Fibroblast of the aortic adventitia (primary cell): ENCODE measurements at regions not wholly inside any gene's neighbourhood (a gene's known extent, or its start where the extent isn't known, plus 50 kb on each side); places are given as distances from the start of the nearest gene placed in this dataset.

Experiments used
- DNase-seq: peaks from one replicate; pipeline ENCODE4 v3.0.0-alpha.2; 2010; ENCODE audit warnings: low read depth
- H3K4me3 ChIP-seq: 2 replicates; pipeline ENCODE4 v1.5.1; 2011; ENCODE audit warnings: low read depth, mild to moderate bottlenecking, control low read depth, low read length, moderate library complexity
- TF ChIP-seq, protein P1 (sequence below): IDR thresholded peaks from 2 replicates; pipeline ENCODE4 v1.5.1; 2011; ENCODE audit warnings: mild to moderate bottlenecking, low read length, control low read depth, inconsistent platforms; ENCODE audit not compliant: insufficient read depth

DNA sequence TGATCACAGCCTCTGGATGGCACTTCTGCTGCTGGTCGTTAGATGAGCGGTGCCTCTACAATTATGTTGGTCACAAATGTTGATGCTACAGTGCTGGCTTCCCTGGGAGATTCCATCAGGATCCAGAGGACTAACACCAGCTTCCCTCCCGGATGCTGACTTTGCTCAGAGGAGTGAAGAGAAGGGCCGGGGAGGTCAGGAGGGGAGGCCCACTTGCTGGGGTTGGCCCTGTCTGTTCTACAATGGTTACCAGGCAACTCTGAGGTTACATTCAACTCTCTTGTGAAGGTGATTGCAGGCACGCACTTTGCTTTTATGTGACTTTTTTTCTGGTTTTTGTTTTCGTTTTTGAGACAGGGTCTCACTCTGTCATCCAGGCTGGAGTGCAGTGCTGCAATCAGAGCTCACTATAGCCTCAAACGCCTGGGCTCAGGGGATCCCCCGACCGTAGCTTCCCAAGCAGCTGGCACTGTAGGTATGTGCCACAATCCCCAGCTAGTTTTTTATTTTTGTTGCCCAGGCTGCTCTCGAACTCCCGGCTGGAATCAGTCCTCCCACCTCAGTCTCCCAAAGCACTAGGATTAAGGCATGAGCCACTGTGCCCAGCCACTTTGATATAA lies 112.5 kb downstream of the ADSS2 start:
- DNase-seq = no peak
- TF ChIP-seq, protein P1, sequence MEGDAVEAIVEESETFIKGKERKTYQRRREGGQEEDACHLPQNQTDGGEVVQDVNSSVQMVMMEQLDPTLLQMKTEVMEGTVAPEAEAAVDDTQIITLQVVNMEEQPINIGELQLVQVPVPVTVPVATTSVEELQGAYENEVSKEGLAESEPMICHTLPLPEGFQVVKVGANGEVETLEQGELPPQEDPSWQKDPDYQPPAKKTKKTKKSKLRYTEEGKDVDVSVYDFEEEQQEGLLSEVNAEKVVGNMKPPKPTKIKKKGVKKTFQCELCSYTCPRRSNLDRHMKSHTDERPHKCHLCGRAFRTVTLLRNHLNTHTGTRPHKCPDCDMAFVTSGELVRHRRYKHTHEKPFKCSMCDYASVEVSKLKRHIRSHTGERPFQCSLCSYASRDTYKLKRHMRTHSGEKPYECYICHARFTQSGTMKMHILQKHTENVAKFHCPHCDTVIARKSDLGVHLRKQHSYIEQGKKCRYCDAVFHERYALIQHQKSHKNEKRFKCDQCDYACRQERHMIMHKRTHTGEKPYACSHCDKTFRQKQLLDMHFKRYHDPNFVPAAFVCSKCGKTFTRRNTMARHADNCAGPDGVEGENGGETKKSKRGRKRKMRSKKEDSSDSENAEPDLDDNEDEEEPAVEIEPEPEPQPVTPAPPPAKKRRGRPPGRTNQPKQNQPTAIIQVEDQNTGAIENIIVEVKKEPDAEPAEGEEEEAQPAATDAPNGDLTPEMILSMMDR = no peak
- no peak overlapping the region for H3K4me3 ChIP-seq

DNA sequence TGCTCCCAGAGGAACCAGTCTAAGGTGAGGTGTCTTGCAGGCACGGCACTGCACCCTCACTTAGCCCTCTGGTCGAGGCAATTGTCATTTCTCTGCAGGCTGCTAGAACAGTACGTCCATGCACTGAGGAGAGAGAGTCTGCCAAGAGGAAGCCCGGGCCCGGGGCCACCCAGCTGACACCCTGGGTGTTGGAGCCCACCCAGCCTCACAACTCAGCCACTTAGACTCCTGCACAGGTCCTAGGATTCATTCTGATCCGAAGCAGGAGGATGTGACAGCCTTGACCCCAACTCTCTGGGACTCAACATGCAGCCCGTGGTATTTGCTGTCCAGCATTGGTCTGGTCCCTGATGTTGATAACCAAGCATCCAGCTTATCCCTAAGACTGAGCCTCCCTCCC lies 111.9 kb downstream of the ADSS2 start:
- TF ChIP-seq, protein P1 = no peak
- DNase-seq = no peak
- no peak overlapping the region for H3K4me3 ChIP-seq

DNA sequence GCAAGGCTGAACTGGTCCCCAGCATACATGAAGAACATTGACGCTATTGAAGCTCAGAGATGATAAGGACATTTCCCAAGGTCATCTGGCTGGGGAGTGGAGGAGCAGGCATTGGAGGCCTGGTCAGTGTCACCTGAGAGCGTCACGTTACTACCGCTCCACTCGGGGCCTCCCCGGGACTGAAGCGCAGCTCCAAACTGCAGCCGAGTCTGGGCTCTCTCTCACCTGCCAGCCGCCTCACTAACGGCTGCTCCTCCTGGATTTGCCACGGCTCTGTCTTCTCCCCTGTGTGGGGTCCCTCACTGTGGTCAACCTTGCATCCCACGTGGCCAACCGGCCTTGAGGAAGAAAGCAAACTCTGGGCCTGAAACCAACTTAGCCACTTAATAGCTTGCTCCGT lies 111.3 kb downstream of the ADSS2 start:
- TF ChIP-seq, protein P1 = no peak
- H3K4me3 ChIP-seq = no peak overlapping the region
- DNase-seq = no peak

DNA sequence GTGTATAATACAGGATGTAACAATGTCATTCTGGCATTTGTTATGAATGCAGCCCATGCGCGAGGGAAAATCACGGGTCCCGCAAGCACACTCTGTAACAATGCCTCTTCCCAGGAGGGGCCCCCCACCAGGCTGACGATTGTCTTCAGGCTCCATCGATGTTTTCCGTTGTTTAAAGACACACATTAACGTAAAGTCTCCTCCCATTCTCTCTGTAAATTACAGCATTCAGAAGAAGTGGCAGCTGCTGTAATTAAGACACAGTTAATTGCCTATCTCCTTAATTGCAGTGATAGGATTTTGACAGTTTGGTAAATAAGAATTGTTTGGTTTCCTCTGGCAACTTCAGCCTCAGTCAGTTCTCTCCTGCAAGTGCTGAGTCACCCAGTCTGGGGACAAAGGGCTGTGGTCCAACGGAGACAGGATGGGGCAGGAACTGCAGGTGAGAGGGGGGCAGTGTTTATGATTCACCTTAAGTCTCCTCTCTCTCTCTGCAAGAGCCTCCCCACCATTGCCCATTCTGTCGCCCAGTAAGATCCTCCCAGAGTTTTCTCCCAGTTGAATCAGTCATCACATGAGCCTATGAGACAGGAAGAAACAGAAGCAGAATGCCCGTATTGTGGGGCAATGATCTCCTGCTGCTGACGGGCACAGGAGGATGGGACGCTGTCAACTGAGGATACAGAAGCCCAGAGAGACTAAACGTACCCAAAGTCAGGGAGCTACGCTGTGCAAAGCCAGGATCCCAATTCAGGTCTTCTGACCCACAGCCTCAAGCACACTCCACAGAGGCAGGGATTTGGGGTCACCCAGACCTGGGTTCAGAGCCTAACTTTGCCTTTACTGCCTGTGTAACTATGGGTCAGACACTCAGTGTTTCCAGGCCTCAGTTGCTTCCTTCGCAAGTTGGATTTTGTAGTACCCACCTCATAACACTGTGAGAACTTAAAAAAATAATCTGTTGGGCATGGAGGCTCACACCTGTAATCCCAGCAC lies 110.0 kb downstream of the ADSS2 start:
- no peak overlapping the region for H3K4me3 ChIP-seq
- DNase-seq = no peak
- TF ChIP-seq, protein P1 = no peak

DNA sequence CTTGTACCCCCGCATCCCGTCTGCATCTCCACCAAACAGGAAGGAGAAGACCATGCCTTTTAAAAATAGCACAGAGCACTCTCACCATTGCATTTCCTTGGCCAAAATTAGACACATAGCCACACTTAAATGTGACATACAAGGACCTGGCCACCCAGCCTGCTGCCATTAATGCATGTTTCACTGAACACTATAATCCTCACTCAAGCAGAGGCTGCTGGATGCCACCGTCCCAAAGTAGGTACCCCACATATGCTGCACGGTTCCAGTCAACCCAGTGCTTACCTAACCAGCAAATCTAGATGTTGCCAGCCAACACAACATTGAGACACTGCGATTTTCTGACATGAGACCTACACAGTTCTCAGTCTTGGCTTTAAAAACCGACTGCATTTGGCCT lies 107.7 kb downstream of the ADSS2 start:
- TF ChIP-seq, protein P1 = no peak
- DNase-seq = no peak
- H3K4me3 ChIP-seq = no peak overlapping the region

DNA sequence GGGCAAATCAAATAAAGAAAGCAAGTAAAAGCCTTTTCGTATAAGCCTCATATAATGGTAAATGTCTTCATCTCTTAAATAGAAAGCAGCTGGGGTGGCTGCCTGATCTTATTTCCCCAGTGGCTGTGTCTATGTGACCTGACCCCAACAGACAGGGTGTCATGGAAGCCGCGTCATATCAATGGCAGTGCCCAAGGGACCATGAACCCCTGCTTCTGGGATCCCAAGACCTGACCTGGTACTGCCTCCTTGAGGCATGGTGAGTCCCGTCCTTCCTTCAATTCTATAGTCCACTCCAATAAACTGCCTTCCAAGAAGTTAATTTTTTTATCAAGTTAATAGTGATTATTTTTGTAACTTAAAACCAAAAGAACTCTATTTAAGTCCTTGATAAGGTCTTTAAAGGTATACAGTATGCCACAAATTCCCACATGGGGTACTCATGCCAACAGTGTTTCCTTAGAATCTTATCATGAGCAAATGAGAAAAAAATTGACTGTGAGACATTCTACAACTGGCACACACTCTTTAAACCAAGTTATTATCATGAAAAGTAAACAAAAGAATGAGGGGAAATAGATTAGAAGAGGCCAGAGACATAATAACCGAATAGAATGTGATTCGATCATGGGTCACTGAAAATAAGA lies 104.6 kb downstream of the ADSS2 start:
- TF ChIP-seq, protein P1 = no peak
- peak; percentile 74 for DNase-seq
- no peak overlapping the region for H3K4me3 ChIP-seq
